HepG2 (cell line): ENCODE measurements at regions not wholly inside any gene's neighbourhood (a gene's known extent, or its start where the extent isn't known, plus 50 kb on each side); places are given as distances from the start of the nearest gene placed in this dataset.

ENCODE experiments used
- ATAC-seq: fragments of 200-7000 bp; cut with Tn5 transposase; 3 replicates; pipeline ENCODE4 v1.9.1; 2020; ENCODE audit warnings: mild to moderate bottlenecking, moderate library complexity
- BruUV-seq: library from RNA; stranded (reverse); fragments of 400-500 nt; replicated peaks from 2 replicates; lab custom pipeline; 2021; lab: Mats Ljungman, UMichigan
- CTCF ChIA-PET: fragments of 300-600 bp; formaldehyde crosslinking; extraction: SDS; loops from one replicate; lab custom pipeline; 2021; ENCODE audit warnings: low total read pairs, inconsistent platforms, low intra/inter-chr PET ratio; lab: Yijun Ruan, JAX
- POLR2A ChIA-PET: fragments of 350-600 bp; sonication (Branson Sonifier 250); formaldehyde crosslinking; loops from one replicate; lab custom pipeline; 2020; ENCODE audit warnings: antibody characterized with exemption, inconsistent platforms; lab: Yijun Ruan, JAX
- DNase-seq: peaks from one replicate; pipeline ENCODE4 v3.0.0-alpha.2; 2015; ENCODE audit warnings: low spot score
- FAIRE-seq: peaks from 3 replicates; lab custom pipeline; 2011; peaks lifted over from hg19 to GRCh38; lab: Jason Lieb, UNC
- H2AFZ ChIP-seq: one replicate; pipeline ENCODE4 v1.6.1; 2011; ENCODE audit warnings: low read length, inconsistent platforms
- H3K27ac ChIP-seq: fragments of 300-600 bp; 3 replicates; pipeline ENCODE4 v1.8.0; 2011; ENCODE audit warnings: mixed run types, mild to moderate bottlenecking, mixed read lengths, low read length, inconsistent platforms; ENCODE audit not compliant: insufficient read depth; ENCODE audit errors: extremely low read length
- H3K27me3 ChIP-seq, 2 experiments: fragments of 200-600 bp in 1 of 2; 2 replicates in 1 of 2; 3 replicates in 1 of 2; pipeline versions ENCODE4 v1.6.0 to v1.8.0; 2011; ENCODE audit warnings: low read length in 2 of 2, mild to moderate bottlenecking in 2 of 2, moderate library complexity in 2 of 2, inconsistent platforms in 1 of 2; ENCODE audit not compliant: insufficient read depth in 2 of 2, control insufficient read depth in 1 of 2
- H3K36me3 ChIP-seq, 2 experiments: fragments of 200-600 bp in 1 of 2; replicated peaks in 1 of 2; 2 replicates in 1 of 2; 3 replicates in 1 of 2; pipeline versions ENCODE4 v1.5.1 to v1.8.0; 2011; ENCODE audit warnings: low read length in 2 of 2, inconsistent platforms in 1 of 2; ENCODE audit not compliant: insufficient read depth in 2 of 2, control insufficient read depth in 1 of 2
- H3K4me1 ChIP-seq: 2 replicates; pipeline ENCODE4 v1.5.1; 2012; ENCODE audit warnings: low read length, inconsistent platforms; ENCODE audit not compliant: insufficient read depth
- H3K4me2 ChIP-seq: 2 replicates; pipeline ENCODE4 v1.6.0; 2011; ENCODE audit warnings: low read depth, low read length, inconsistent platforms
- H3K4me3 ChIP-seq, 3 experiments: fragments of 200-600 bp in 1 of 3; sonication (generic), shearing (Covaris generic) in 1 of 3; replicated peaks in 1 of 3; 2 replicates each; pipeline ENCODE4 v1.5.1; 2011 to 2016; ENCODE audit warnings: low read length in 3 of 3, inconsistent platforms in 2 of 3, low read depth in 2 of 3, mild to moderate bottlenecking in 2 of 3, control low read depth in 1 of 3, mixed read lengths in 1 of 3; ENCODE audit not compliant: insufficient read depth in 1 of 3
- H3K79me2 ChIP-seq: one replicate; pipeline ENCODE4 v1.6.1; 2011; ENCODE audit warnings: low read length, inconsistent platforms; ENCODE audit not compliant: insufficient read depth
- H3K9ac ChIP-seq: 2 replicates; pipeline ENCODE4 v1.6.0; 2011; ENCODE audit warnings: mild to moderate bottlenecking, low read depth, low read length, inconsistent platforms; ENCODE audit not compliant: insufficient read depth
- H3K9me3 ChIP-seq: 2 replicates; pipeline ENCODE4 v1.5.1; 2012; ENCODE audit warnings: mild to moderate bottlenecking, low read length
- H4K20me1 ChIP-seq: 2 replicates; pipeline ENCODE4 v1.6.0; 2011; ENCODE audit warnings: inconsistent platforms, mild to moderate bottlenecking, low read length, moderate library complexity; ENCODE audit not compliant: insufficient read depth
- GFI1 ChIP-seq: sonication (generic); formaldehyde crosslinking; IDR thresholded peaks from 2 replicates; pipeline ENCODE4 v1.5.0; 2020; ENCODE audit warnings: missing genetic modification reagents, mild to moderate bottlenecking, borderline replicate concordance
- GLI4 ChIP-seq: sonication (generic); formaldehyde crosslinking; IDR thresholded peaks from 2 replicates; pipeline ENCODE4 v1.5.1; 2020; ENCODE audit warnings: missing genetic modification reagents, mild to moderate bottlenecking, moderate library complexity, borderline replicate concordance
- ZMAT5 ChIP-seq: sonication (generic); formaldehyde crosslinking; IDR thresholded peaks from 2 replicates; pipeline ENCODE4 v1.5.0; 2020; ENCODE audit warnings: mild to moderate bottlenecking, low read depth, missing genetic modification reagents, borderline replicate concordance
- ZNF333 ChIP-seq: sonication (generic); formaldehyde crosslinking; IDR thresholded peaks from 2 replicates; pipeline ENCODE4 v1.4.0; 2020; ENCODE audit warnings: mild to moderate bottlenecking, missing genetic modification reagents, borderline replicate concordance
- WGBS: methylation state at CpG from one replicate; pipeline ENCODE4 v1.1.6; 2017; ENCODE audit warnings: low lambda C conversion rate; 5-methylcytosine and 5-hydroxymethylcytosine counted together
- in situ Hi-C: cut with HindIII; loops from 2 replicates; pipeline ENCODE4 v1.10.0; 2017; ENCODE audit warnings: low pct_unique_long_range_greater_than_20kb; ENCODE audit not compliant: extremely low pct_ligation_motif_present
- intact Hi-C: fragments of 100-400 bp; cut with micrococcal nuclease; formaldehyde crosslinking; loops from one replicate; pipeline ENCODE4 v1.10.0; 2022; ENCODE audit not compliant: unreplicated experiment
- TF ChIP-seq, protein P1 (sequence below), 2 experiments: sonication (generic) in 1 of 2; formaldehyde crosslinking in 1 of 2; IDR thresholded peaks; 2 replicates each; pipeline versions ENCODE4 v1.6.1 to v1.9.0; 2014 to 2022; ENCODE audit warnings: antibody characterized with exemption in 1 of 2, borderline replicate concordance in 1 of 2, inconsistent platforms in 1 of 2, low read depth in 1 of 2, missing genetic modification reagents in 1 of 2
- TF ChIP-seq, protein P2 (sequence below): sonication (generic); formaldehyde crosslinking; IDR thresholded peaks from 2 replicates; pipeline ENCODE4 v1.4.0; 2020; ENCODE audit warnings: mild to moderate bottlenecking, missing genetic modification reagents

GRCh38 chr3:118666-119065 lies 77.9 kb upstream of the CHL1 start (continued):
- TF ChIP-seq, protein P1, sequence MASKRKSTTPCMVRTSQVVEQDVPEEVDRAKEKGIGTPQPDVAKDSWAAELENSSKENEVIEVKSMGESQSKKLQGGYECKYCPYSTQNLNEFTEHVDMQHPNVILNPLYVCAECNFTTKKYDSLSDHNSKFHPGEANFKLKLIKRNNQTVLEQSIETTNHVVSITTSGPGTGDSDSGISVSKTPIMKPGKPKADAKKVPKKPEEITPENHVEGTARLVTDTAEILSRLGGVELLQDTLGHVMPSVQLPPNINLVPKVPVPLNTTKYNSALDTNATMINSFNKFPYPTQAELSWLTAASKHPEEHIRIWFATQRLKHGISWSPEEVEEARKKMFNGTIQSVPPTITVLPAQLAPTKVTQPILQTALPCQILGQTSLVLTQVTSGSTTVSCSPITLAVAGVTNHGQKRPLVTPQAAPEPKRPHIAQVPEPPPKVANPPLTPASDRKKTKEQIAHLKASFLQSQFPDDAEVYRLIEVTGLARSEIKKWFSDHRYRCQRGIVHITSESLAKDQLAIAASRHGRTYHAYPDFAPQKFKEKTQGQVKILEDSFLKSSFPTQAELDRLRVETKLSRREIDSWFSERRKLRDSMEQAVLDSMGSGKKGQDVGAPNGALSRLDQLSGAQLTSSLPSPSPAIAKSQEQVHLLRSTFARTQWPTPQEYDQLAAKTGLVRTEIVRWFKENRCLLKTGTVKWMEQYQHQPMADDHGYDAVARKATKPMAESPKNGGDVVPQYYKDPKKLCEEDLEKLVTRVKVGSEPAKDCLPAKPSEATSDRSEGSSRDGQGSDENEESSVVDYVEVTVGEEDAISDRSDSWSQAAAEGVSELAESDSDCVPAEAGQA (IDR thresholded peaks at IDR 0.05; ENCODE audit: low read depth) = no peak
- TF ChIP-seq, protein P1 (CRISPR knock-in tag; IDR thresholded peaks at IDR 0.05; ENCODE audit: borderline replicate concordance) = no peak

DNA sequence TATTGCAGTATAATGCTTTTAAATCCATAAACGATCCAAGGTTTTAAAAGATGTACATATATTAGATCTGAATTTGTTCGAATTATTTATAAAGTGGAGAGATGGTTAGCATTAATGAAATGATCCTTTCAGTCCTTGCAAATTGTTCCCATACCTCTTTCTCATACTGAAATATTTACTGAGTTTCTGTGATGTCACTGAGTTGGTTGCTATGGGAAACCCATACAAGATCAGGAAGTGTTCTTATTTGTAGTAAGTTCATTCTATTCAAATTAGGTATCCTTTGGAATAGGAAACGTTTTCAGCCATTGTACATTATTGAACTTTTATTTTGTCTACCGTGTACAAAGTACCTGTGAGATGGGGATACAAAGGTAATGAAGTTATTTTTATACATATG lies 73.2 kb upstream of the CHL1 start:
- Histone ChIP-seq H3K4me1 (no peaks in the 10 kb centered on the region), H3K27me3 (no peaks in the 10 kb centered on the region), H3K27ac (no peak overlapping the region), H2AFZ (no peak overlapping the region), H3K79me2 (no peaks in the 10 kb centered on the region), H3K4me2 (no peak overlapping the region), H3K4me3 (no peak overlapping the region), H4K20me1 (no peaks in the 10 kb centered on the region), H3K9me3 (peaks cover 64% of the 10 kb centered on the region), H3K9ac (no peak overlapping the region), H3K36me3 (no peaks in the 10 kb centered on the region)
- no TSS peak for BruUV-seq
- intact Hi-C loops = no loop called here
- DNase-seq = no peak
- WGBS = 1% methylated on average over 4 of the region's 4 CpGs
- ATAC-seq = no peak
- no peak for FAIRE-seq
- in situ Hi-C loops = no loop called here
- ChIA-PET CTCF (no interaction called here), POLR2A (no interaction called here)
- TF ChIP-seq GLI4 (CRISPR knock-in tag) (no peak), ZNF333 (no peak), GFI1 (no peak), ZMAT5 (CRISPR knock-in tag) (no peak)
- TF ChIP-seq, protein P2, sequence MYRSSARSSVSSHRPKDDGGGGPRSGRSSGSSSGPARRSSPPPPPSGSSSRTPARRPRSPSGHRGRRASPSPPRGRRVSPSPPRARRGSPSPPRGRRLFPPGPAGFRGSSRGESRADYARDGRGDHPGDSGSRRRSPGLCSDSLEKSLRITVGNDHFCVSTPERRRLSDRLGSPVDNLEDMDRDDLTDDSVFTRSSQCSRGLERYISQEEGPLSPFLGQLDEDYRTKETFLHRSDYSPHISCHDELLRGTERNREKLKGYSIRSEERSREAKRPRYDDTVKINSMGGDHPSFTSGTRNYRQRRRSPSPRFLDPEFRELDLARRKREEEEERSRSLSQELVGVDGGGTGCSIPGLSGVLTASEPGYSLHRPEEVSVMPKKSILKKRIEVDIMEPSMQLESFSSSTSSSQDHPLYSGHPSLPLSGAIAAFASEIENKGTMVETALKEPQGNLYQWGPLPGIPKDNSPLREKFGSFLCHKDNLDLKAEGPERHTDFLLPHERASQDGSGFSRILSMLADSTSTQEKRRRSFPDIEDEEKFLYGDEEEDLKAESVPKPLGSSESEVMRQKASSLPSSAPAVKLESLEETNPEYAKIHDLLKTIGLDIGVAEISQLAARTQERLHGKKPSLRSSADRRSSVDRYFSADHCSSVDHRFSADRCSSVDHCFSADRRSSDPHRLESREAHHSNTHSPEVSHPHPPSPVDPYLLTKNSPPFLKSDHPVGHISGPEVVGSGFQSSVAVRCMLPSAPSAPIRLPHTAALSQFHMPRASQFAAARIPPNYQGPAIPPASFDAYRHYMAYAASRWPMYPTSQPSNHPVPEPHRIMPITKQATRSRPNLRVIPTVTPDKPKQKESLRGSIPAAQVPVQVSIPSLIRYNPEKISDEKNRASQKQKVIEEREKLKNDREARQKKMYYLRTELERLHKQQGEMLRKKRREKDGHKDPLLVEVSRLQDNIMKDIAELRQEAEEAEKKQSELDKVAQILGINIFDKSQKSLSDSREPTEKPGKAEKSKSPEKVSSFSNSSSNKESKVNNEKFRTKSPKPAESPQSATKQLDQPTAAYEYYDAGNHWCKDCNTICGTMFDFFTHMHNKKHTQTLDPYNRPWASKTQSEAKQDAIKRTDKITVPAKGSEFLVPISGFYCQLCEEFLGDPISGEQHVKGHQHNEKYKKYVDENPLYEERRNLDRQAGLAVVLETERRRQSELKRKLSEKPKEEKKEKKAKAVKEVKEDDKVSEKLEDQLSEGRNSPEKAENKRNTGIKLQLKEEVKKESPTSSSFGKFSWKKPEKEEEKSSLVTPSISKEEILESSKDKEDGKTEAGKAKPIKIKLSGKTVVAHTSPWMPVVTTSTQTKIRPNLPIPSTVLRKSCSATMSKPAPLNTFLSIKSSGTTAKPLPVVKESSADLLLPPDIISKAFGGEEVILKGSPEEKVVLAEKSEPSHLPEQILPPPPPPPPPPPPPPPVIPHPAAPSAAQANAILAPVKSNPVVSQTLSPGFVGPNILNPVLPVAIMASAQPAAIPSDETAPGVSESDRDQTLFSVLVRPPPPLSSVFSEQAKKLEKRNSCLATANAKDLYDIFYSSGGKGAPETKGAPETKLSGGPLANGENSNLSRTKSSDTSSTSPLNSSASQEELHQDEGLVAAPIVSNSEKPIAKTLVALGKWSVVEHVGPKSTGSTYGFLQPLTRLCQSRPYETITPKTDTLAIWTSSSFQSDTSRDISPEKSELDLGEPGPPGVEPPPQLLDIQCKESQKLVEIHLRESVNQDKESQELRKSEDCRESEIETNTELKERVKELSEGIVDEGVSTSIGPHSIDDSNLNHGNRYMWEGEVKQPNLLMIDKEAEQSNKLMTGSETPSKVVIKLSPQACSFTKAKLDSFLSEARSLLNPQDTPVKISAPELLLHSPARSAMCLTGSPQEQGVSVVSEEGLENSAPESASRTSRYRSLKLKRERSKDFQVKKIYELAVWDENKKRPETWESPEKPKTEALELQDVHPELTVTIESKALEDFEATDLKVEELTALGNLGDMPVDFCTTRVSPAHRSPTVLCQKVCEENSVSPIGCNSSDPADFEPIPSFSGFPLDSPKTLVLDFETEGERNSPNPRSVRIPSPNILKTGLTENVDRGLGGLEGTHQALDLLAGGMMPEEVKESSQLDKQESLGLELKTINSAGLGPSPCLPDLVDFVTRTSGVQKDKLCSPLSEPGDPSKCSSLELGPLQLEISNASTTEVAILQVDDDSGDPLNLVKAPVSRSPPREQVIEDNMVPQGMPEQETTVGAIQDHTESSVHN (CRISPR knock-in tag) = no peak
